ENCODE measurements at regions not wholly inside any gene's neighbourhood (a gene's known extent, or its start where the extent isn't known, plus 50 kb on each side); places are given as distances from the start of the nearest gene placed in this dataset.
"Not testable (repeated sequence)": the region's sequence is repeated elsewhere in the genome, so short reads cannot be mapped to it uniquely, and the experiment has no call there.

GRCh38 chr19:30686176-30686820 lies 314.1 kb downstream of the ZNF536 start:
- DNase-seq, result peak in 4 of 51 donors; percentile 12 to 27 (median 16)

- DNase-seq, result no peak
Observed at GRCh38 chr19:30685426-30686000, 313.3 kb downstream of the ZNF536 start.

- DNase-seq, result no peak
Observed at GRCh38 chr19:30684613-30685012, 312.4 kb downstream of the ZNF536 start.

- DNase-seq, result peak in 45 of 51 donors; percentile 15 to 89 (median 58)
Observed at GRCh38 chr19:30682999-30683536, 310.9 kb downstream of the ZNF536 start.

- no peak for DNase-seq
Observed at GRCh38 chr19:30682146-30682998, 310.2 kb downstream of the ZNF536 start.

- no peak for DNase-seq
Observed at GRCh38 chr19:30681162-30682100, 309.2 kb downstream of the ZNF536 start.

GRCh38 chr19:30680399-30680798 lies 308.2 kb downstream of the ZNF536 start:
- not testable (repeated sequence) for DNase-seq

GRCh38 chr19:30679789-30680188 lies 307.6 kb downstream of the ZNF536 start:
- no peak for DNase-seq

GRCh38 chr19:30679153-30679702 lies 307.0 kb downstream of the ZNF536 start:
- DNase-seq, result no peak

- DNase-seq, result no peak
Observed at GRCh38 chr19:30678168-30678567, 306.0 kb downstream of the ZNF536 start.

GRCh38 chr19:30677702-30678101 lies 305.5 kb downstream of the ZNF536 start:
- no peak for DNase-seq

GRCh38 chr19:30676990-30677679 lies 305.0 kb downstream of the ZNF536 start:
- DNase-seq, result no peak

- DNase-seq, result no peak
Observed at GRCh38 chr19:30675086-30675485, 302.9 kb downstream of the ZNF536 start.

- no peak for DNase-seq
Observed at GRCh38 chr19:30674656-30675055, 302.5 kb downstream of the ZNF536 start.

GRCh38 chr19:30673336-30673735 lies 301.2 kb downstream of the ZNF536 start:
- DNase-seq, result no peak

- no peak for DNase-seq
Observed at GRCh38 chr19:30672926-30673325, 300.7 kb downstream of the ZNF536 start.

- no peak for DNase-seq
Observed at GRCh38 chr19:30671622-30672051, 299.5 kb downstream of the ZNF536 start.

GRCh38 chr19:30671367-30671619 lies 299.1 kb downstream of the ZNF536 start:
- DNase-seq, result no peak

- DNase-seq, result no peak
Observed at GRCh38 chr19:30670562-30671366, 298.6 kb downstream of the ZNF536 start.

- no peak for DNase-seq
Observed at GRCh38 chr19:30670011-30670329, 297.8 kb downstream of the ZNF536 start.
